ENCODE measurements at regions not wholly inside any gene's neighbourhood (a gene's known extent, or its start where the extent isn't known, plus 50 kb on each side); places are given as distances from the start of the nearest gene placed in this dataset.

- Histone ChIP-seq H3K27ac (ENCODE audit: low read depth in 1 of 2, low read length in 2 of 2) (no peak overlapping the region), H3K9ac (ENCODE audit: insufficient read depth, low read length, poor library complexity, severe bottlenecking) (no peak overlapping the region), H3K27me3 (ENCODE audit: control insufficient read depth in 2 of 2, insufficient read depth in 2 of 2, low read length in 2 of 2) (no peaks in the 10 kb centered on the region), H3K9me3 (replicated peaks in 1 of 2; ENCODE audit: control insufficient read depth in 1 of 2, insufficient read depth in 1 of 2, low read length in 2 of 2) (peaks cover 0 to 3% of the 10 kb centered on the region in 2 donors), H4K20me1 (ENCODE audit: insufficient read depth, low read length) (no peaks in the 10 kb centered on the region), H3K4me3 (replicated peaks in 1 of 3; ENCODE audit: low read depth in 2 of 3, low read length in 3 of 3) (no peak overlapping the region), H3K4me2 (replicated peaks; ENCODE audit: extremely low read depth, low read length, poor library complexity, severe bottlenecking) (no peak overlapping the region), H3K36me3 (replicated peaks in 1 of 2; ENCODE audit: control insufficient read depth in 1 of 2, insufficient read depth in 2 of 2, low read length in 2 of 2) (no peaks in the 10 kb centered on the region), H3K4me1 (ENCODE audit: control insufficient read depth in 1 of 2, insufficient read depth in 2 of 2, low read length in 2 of 2) (no peaks in the 10 kb centered on the region), H3K79me2 (ENCODE audit: insufficient read depth, low read length) (no peaks in the 10 kb centered on the region), H2AFZ (ENCODE audit: insufficient read depth, low read depth, low read length, poor library complexity, severe bottlenecking) (no peak overlapping the region)
- Mint-ChIP-seq H3K9me3 (peaks cover 0 to 7% (median 2%) of the 10 kb centered on the region in 7 donors), H3K27ac (no peak overlapping the region), H3K27me3 (ENCODE audit: low read depth in 3 of 3) (peaks cover 0 to 2% (median 0%) of the 10 kb centered on the region in 3 donors), H3K36me3 (no peaks in the 10 kb centered on the region), H3K4me1 (no peaks in the 10 kb centered on the region), H3K4me3 (no peak overlapping the region)
- TF ChIP-seq, protein P1, sequence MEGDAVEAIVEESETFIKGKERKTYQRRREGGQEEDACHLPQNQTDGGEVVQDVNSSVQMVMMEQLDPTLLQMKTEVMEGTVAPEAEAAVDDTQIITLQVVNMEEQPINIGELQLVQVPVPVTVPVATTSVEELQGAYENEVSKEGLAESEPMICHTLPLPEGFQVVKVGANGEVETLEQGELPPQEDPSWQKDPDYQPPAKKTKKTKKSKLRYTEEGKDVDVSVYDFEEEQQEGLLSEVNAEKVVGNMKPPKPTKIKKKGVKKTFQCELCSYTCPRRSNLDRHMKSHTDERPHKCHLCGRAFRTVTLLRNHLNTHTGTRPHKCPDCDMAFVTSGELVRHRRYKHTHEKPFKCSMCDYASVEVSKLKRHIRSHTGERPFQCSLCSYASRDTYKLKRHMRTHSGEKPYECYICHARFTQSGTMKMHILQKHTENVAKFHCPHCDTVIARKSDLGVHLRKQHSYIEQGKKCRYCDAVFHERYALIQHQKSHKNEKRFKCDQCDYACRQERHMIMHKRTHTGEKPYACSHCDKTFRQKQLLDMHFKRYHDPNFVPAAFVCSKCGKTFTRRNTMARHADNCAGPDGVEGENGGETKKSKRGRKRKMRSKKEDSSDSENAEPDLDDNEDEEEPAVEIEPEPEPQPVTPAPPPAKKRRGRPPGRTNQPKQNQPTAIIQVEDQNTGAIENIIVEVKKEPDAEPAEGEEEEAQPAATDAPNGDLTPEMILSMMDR (IDR thresholded peaks at IDR 0.05), result no peak
- no peak for DNase-seq
- intact Hi-C loops (cut with micrococcal nuclease), result no loop called here
Observed at GRCh38 chr17:53219821-53220220, 602.9 kb upstream of the KIF2B start.

DNA sequence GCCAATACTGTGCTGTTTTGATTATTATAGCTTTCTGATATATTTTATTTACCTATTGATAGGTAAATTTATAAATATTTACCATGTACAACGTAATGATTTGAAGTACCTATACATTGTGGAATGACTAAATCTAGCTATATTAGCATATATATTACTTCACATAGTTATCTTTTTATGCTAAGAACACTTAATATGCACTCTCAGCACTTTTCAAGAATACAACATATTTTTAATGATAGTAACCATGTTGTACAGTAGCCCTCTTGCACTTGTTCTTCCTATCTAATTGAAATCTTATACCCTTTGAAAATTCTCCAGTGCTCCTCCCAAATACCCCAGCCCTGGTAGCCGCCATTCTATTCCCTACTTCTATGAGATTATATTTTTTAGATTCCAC, 604.0 kb upstream of the KIF2B start:
- Mint-ChIP-seq H3K36me3 (no peaks in the 10 kb centered on the region), H3K9me3 (peaks cover 0 to 7% (median 2%) of the 10 kb centered on the region in 7 donors), H3K27ac (no peak overlapping the region), H3K27me3 (ENCODE audit: low read depth in 3 of 3) (peaks cover 0 to 2% (median 0%) of the 10 kb centered on the region in 3 donors), H3K4me3 (no peak overlapping the region), H3K4me1 (no peaks in the 10 kb centered on the region)
- no peaks in the 10 kb centered on the region for H4K20me1 ChIP-seq (ENCODE audit: insufficient read depth, low read length)
- no peaks in the 10 kb centered on the region for H3K79me2 ChIP-seq (ENCODE audit: insufficient read depth, low read length)
- no peak overlapping the region for H3K4me2 ChIP-seq (replicated peaks; ENCODE audit: extremely low read depth, low read length, poor library complexity, severe bottlenecking)
- H3K36me3 ChIP-seq (replicated peaks in 1 of 2; ENCODE audit: control insufficient read depth in 1 of 2, insufficient read depth in 2 of 2, low read length in 2 of 2), result no peaks in the 10 kb centered on the region
- no peak overlapping the region for H3K27ac ChIP-seq (ENCODE audit: low read depth in 1 of 2, low read length in 2 of 2)
- no peak for DNase-seq
- intact Hi-C loops (cut with micrococcal nuclease), result no loop called here
- TF ChIP-seq, protein P1 (IDR thresholded peaks at IDR 0.05), result no peak
- no CpG with 5 or more reads among the region's 2 CpGs for WGBS (ENCODE audit: insufficient coverage)
- H3K4me3 ChIP-seq (replicated peaks in 1 of 3; ENCODE audit: low read depth in 2 of 3, low read length in 3 of 3), result no peak overlapping the region
- no peaks in the 10 kb centered on the region for H3K27me3 ChIP-seq (ENCODE audit: control insufficient read depth in 2 of 2, insufficient read depth in 2 of 2, low read length in 2 of 2)
- peaks cover 0 to 3% of the 10 kb centered on the region in 2 donors for H3K9me3 ChIP-seq (replicated peaks in 1 of 2; ENCODE audit: control insufficient read depth in 1 of 2, insufficient read depth in 1 of 2, low read length in 2 of 2)
- H3K4me1 ChIP-seq (ENCODE audit: control insufficient read depth in 1 of 2, insufficient read depth in 2 of 2, low read length in 2 of 2), result no peaks in the 10 kb centered on the region
- no peak overlapping the region for H2AFZ ChIP-seq (ENCODE audit: insufficient read depth, low read depth, low read length, poor library complexity, severe bottlenecking)
- H3K9ac ChIP-seq (ENCODE audit: insufficient read depth, low read length, poor library complexity, severe bottlenecking), result no peak overlapping the region
